Inflammatory macrophage (primary cell): ENCODE measurements at regions not wholly inside any gene's neighbourhood (a gene's known extent, or its start where the extent isn't known, plus 50 kb on each side); places are given as distances from the start of the nearest gene placed in this dataset.

ENCODE experiments used
- DNase-seq, 2 donors: peaks; one replicate each; pipeline ENCODE4 v3.0.0-alpha.2; 2020 to 2022

GRCh38 chr5:159601216-159601615 lies 270.9 kb upstream of the IL12B start:
- peak; percentile 10 to 32 for DNase-seq

- DNase-seq = no peak
These were observed 272.1 kb upstream of the IL12B start for GRCh38 chr5:159602434-159602833.

GRCh38 chr5:159605585-159605984 lies 275.3 kb upstream of the IL12B start:
- DNase-seq = no peak

- DNase-seq = no peak
These were observed 279.1 kb upstream of the IL12B start for GRCh38 chr5:159609359-159609758.

- no peak for DNase-seq
These were observed 280.8 kb upstream of the IL12B start for GRCh38 chr5:159610966-159611579.

- DNase-seq = peak; percentile 57 to 68
These were observed 286.7 kb upstream of the IL12B start for GRCh38 chr5:159616952-159617351.

GRCh38 chr5:159619826-159620225 lies 289.5 kb upstream of the IL12B start:
- DNase-seq = no peak

GRCh38 chr5:159620853-159621540 lies 290.7 kb upstream of the IL12B start:
- no peak for DNase-seq

GRCh38 chr5:159628703-159629102 lies 287.6 kb upstream of the ADRA1B start:
- no peak for DNase-seq

- DNase-seq = no peak
These were observed 287.1 kb upstream of the ADRA1B start for GRCh38 chr5:159629158-159629557.

- no peak for DNase-seq
These were observed 285.7 kb upstream of the ADRA1B start for GRCh38 chr5:159630545-159630944.

- no peak for DNase-seq
These were observed 285.3 kb upstream of the ADRA1B start for GRCh38 chr5:159631001-159631400.

- DNase-seq = no peak
These were observed 283.4 kb upstream of the ADRA1B start for GRCh38 chr5:159632866-159633265.

- no peak for DNase-seq
These were observed 277.8 kb upstream of the ADRA1B start for GRCh38 chr5:159638481-159638880.

GRCh38 chr5:159638954-159639559 lies 277.2 kb upstream of the ADRA1B start:
- DNase-seq = no peak

- DNase-seq = no peak
These were observed 276.7 kb upstream of the ADRA1B start for GRCh38 chr5:159639590-159639989.

GRCh38 chr5:159640446-159640845 lies 275.8 kb upstream of the ADRA1B start:
- DNase-seq = no peak

- DNase-seq = no peak
These were observed 275.4 kb upstream of the ADRA1B start for GRCh38 chr5:159640921-159641320.

- DNase-seq = no peak
These were observed 274.8 kb upstream of the ADRA1B start for GRCh38 chr5:159641371-159642039.

GRCh38 chr5:159642379-159642778 lies 273.9 kb upstream of the ADRA1B start:
- no peak for DNase-seq

GRCh38 chr5:159644053-159644452 lies 272.2 kb upstream of the ADRA1B start:
- DNase-seq = no peak

GRCh38 chr5:159645179-159645846 lies 271.0 kb upstream of the ADRA1B start:
- DNase-seq = no peak

- no peak for DNase-seq
These were observed 265.5 kb upstream of the ADRA1B start for GRCh38 chr5:159650803-159651202.
